NCI-H2029 (cell line): ENCODE measurements at regions not wholly inside any gene's neighbourhood (a gene's known extent, or its start where the extent isn't known, plus 50 kb on each side); places are given as distances from the start of the nearest gene placed in this dataset.
"Not testable (repeated sequence)": the region's sequence is repeated elsewhere in the genome, so short reads cannot be mapped to it uniquely, and the experiment has no call there.

Experiments
- DNase-seq: peaks from one replicate; lab custom pipeline; 2025; lab: John Stamatoyannopoulos, UW

DNA sequence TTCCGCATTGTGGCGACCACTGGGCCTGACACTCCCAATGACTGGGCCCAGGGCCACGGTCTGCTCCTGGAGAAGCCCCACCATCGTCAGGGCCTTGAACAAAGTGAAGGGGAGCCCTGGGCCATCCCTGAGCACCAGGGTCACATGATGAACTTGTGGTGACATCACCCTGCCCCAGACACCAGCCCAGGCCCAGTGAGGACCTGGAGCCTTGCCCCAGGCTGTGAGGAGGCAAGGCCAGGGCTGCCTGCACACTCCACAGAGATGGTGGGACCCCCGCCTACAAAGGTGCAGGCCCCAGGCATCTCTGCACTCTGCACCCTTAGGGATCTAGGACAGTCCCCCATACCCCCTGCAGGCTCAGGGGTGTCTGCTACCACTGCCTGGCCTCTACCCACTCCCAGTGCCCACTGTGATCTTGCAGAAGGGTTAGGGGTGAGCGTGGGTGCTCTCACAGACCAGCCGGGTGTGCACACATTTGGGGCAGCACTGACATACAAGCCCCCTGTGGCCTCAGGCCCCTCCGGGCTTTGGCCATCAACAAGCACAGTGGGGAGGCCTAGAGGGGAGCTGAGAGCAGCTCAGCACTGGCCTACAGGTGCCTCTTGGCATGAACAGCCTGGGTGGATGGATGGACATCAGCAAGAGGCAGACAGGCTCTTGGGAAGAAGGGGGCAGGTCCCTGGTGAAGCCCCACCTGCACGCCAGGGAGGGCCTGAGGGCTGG lies 624.0 kb upstream of the LRRTM4 start:
- no peak for DNase-seq

GRCh38 chr2:78147466-78147865 lies 625.3 kb upstream of the LRRTM4 start:
- no peak for DNase-seq

- no peak for DNase-seq
These were observed 632.4 kb upstream of the LRRTM4 start for GRCh38 chr2:78154586-78154985.

- DNase-seq: no peak
These were observed 640.0 kb upstream of the LRRTM4 start for GRCh38 chr2:78162202-78162601.

DNA sequence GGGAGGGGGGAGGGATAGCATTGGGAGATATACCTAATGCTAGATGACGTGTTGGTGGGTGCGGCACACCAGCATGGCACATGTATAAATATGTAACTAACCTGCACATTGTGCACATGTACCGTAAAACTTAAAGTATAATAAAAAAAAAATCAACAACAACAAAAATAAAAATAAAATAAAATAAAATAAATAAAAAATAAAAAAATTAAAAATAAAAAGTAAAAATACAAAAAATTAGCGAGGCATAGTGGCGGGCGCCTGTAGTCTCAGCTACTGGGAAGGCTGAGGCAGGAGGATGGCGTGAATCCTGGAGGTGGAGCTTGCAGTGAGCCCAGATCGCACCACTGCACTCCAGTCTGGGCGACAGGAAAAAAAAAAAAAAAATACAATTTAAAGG lies 650.0 kb upstream of the LRRTM4 start:
- DNase-seq: not testable (repeated sequence)

- DNase-seq: no peak
These were observed 653.5 kb upstream of the LRRTM4 start for GRCh38 chr2:78175645-78176044.

- no peak for DNase-seq
These were observed 678.9 kb upstream of the LRRTM4 start for GRCh38 chr2:78201064-78201575.

GRCh38 chr2:78202366-78202765 lies 680.2 kb upstream of the LRRTM4 start:
- no peak for DNase-seq

DNA sequence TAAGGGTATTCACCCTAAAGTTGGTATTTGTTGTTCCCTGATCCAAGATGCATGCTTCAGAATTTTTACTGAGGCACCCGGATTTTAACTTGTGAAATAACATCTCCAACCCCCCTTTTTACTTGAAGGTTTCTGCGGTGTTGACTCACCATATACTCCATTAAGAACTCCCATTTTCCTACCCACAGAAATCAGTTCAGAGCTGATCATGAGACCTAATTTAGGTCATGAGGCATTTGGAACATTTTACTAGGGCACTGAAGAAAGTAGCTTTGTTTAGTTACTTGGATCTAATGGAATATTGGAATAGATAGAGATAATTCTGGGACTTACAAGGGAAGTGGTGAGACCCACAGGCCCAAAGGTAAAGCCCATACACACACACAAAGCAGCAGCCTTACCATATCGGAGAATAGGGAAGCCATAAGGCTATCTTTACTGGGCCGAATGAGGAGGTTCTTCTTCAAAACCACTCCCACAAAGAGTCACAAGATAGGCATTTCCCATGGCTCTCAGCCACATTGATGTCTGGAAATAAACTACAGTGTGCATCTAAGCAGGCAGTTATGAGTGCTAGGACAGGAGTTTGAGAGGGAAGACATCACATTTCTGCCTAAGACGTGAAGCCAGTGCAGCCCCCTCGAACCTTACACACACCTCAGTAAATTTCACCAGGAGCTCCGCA lies 681.0 kb upstream of the LRRTM4 start:
- no peak for DNase-seq

DNA sequence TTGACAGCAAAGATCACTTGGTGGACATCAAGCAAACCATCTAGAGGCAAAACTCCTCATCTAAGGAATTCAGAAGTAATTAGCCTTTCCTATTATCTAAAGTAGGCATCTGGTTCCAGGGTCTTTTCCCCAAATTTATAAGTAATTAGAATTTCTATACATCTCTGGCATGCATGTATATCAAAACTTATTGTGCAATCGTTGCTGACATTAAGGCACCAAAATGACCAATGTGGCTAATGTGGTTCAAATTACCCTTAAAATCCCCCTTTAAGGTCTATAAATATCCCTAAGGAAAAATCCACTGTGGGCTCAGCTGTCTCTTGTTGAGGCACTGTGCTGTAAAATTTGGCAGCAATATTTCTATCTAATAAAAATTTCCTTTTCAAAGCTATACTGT lies 695.9 kb upstream of the LRRTM4 start:
- no peak for DNase-seq

GRCh38 chr2:78237704-78238103 lies 715.5 kb upstream of the LRRTM4 start:
- no peak for DNase-seq

DNA sequence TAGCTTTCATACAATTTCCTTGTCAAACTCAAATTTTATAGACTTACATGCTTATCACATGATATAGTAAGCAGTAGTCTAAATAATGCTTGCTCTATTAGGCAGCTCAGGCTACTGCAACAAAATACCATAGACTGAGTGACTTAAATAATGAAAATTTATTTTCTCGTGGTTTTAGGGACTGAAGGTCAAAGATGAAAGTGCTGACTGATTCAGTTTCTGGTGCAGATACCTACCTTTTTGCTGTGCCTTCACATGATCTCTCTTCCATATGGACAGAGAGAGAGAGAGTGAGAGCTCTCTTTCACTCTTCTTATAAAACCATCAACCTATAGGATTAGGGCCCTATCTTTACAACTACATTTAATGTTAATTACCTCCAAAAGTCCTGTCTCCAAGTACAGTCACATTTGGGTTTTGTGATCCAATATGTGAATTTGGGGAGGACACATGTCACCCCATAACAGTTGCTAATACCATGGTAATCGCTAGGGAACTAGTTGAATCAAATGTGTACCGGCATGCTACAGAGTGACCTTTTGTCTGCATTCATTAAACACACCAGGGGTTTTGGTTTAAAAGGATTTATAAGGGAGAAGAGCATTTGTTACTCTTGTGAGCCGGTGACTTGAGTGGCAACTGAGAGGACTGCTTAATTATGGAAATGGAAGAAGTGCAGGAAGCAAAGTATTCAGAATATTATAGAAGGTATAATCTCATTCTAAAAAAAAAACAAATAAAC lies 723.4 kb upstream of the LRRTM4 start:
- no peak for DNase-seq

DNA sequence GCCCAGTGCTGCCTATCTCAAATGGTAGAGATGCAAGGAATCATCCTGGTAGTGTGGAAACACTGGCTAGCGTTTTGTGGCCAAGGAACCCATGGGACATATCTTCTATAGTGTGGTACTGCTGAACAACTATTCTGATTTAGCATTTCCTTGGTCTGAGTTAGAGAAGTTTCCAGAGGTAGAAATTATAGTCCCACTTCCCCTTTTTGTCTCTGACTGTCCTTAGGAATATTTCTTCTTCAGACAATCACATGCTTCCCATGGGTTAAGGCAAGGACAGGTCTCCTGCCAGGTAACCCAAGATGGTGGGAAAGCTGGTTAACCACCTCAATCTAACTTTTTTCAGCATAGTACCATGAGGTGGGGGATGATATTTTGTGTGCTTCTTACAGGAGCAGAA lies 729.5 kb upstream of the LRRTM4 start:
- no peak for DNase-seq

DNA sequence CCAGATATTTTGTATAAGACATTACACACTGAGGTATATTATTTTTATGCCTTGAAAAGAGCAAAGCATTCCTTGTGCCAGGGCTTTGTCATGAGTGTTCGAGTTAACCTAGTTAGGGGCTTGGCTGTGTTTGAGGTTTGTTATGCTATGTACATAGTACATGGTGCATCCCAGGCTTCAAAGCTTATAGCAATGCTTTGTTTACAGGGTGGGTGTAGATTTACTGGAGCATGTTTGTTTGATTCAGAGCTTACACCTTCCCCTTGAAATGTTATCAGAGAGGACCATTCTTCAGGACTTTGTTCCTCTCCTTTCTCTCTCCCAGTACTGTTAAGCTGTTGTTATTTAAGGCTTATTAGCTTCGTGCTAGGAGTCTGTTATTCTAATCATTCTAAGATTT lies 738.7 kb upstream of the LRRTM4 start:
- no peak for DNase-seq

DNA sequence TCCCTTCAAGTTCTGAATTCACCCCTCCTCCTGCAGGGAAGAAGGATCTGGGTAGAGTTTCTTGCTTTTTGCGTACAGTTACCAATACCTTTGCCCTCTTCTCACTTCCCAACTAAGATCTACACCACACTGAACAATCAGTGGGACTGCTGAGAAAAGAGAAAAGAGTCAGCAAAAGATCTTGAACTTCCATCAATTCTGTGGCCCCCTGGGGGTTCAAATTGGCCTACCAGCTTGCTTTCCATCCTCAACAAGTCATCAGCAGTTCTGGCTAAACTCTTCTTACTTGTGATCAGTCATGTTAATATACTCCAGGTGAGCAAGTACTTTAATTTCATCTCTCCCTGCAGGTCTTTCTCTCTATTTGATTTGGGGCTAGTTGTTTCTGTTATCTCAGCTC lies 739.3 kb upstream of the LRRTM4 start:
- no peak for DNase-seq

GRCh38 chr2:78262089-78262488 lies 739.9 kb upstream of the LRRTM4 start:
- DNase-seq: not testable (repeated sequence)

- DNase-seq: no peak
These were observed 740.7 kb upstream of the LRRTM4 start for GRCh38 chr2:78262713-78263375.

DNA sequence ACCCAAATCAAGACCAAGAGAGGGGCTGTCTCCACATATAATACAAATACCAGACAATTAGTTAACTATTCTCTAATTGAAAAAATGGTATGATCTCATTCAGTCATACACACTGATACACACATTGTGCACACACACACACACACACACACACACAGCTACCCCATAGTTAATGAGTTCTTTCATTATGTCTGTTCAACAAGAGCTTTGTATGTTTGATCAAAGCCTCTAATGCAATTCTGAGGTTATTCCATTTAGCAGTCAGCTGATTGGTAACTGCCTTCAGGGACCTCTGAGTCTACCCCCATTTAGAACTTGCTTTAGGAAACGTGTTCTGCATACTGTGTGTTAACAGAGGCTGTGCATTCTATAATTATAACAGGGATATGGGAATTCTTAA lies 741.4 kb upstream of the LRRTM4 start:
- no peak for DNase-seq

DNA sequence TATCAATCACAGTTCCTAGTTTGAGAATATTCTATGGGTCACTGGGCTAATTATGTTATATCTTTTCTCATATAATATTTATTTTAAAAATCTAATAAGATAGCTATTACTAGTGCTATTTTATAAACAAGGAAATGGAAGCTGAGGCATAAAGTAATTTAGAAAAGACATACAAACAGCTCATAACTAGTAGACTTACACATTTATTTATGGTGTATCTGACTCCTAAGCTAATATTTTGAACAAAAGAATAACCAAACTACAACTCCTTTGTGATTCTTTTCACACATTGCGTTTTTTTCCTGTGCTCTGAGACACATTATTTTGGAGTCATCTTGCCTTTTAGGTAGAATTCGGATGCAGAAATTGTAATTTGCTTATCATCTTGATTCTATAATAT lies 742.0 kb upstream of the LRRTM4 start:
- DNase-seq: no peak

DNA sequence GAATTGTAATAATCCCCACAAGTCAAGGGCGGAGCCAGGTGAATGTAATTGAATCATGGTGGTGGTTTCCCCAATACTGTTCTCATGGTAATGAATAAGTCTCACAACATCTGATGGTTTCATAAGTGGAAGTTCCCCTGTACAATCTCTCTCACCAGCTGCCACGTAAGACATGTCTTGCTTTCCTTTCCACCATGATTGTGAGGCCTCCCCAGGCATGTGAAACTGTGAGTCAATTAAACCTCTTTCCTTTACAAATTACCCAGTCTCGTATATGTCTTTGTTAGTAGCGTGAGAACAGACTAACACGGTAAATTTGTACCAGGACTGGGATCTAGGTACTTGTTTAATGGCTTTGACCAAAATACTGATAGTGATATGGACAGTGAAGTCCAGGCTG lies 744.3 kb upstream of the REG3G start:
- DNase-seq: no peak

DNA sequence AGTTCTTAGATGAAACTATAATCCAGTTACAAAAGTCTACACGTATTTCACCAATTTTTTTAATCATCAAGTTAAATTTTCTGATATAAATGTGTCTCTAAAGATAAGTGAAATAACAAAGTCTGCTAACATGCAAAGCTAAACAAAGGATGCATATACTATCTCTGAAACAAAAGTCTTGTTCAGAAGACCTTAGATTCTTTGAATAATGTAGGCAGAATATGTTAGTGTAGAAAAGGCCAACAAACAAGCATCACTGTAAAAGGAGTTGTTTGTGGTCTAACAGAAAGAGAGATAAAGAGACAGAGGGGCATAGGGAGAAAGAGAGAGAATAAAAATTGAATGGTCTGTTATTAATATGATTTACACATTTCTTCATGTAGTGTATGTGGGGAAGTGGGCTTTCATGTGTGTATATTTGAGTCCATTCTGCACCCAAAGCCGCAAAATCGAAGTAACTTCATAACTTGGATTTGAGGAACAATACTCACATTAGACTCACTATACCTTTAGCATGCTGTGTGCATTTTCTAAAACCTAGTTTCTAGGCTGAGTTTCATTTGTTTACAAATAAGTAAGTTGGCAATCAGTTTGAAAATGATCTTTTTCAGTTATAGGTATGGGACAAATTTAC lies 734.8 kb upstream of the REG3G start:
- no peak for DNase-seq

DNA sequence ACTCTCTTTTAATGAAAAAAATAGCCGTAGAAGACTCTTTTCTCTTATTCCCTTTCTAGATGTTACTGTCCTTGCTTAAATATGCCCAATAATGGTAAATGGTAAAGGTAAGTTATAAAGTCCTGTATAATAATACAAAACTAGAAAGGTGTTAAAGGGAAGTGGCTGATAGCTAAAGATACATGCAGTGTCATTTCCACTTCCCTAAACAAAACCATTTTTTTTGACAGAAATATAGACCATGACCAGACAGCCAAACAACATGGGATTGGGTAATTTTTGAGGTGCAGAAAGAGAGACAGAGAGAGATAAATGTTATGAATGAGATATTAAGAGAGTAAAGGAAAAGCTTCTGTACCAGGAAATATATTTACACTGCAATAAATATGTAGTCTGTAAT lies 731.7 kb upstream of the REG3G start:
- no peak for DNase-seq
